OCI-LY3 (cell line): ENCODE measurements at regions not wholly inside any gene's neighbourhood (a gene's known extent, or its start where the extent isn't known, plus 50 kb on each side); places are given as distances from the start of the nearest gene placed in this dataset.

Experiments
- CTCF ChIP-seq: fragments of 200-600, 300-600 bp; sonication (generic); IDR thresholded peaks from 2 replicates; pipeline ENCODE4 v1.5.1; 2014; ENCODE audit warnings: antibody characterized with exemption, low read length, low read depth
- EZH2phosphoT487 ChIP-seq: fragments of 200-600 bp; shearing (Covaris generic); IDR thresholded peaks from 2 replicates; pipeline ENCODE4 v1.6.1; 2018; ENCODE audit warnings: antibody characterized with exemption, mixed run types, low read depth

GRCh38 chr2:126995621-126996377 lies 97.1 kb downstream of the TEX51 start:
- TF ChIP-seq CTCF (no peak), EZH2phosphoT487 (no peak)
